ENCODE measurements at regions not wholly inside any gene's neighbourhood (a gene's known extent, or its start where the extent isn't known, plus 50 kb on each side); places are given as distances from the start of the nearest gene placed in this dataset.
"Not testable (repeated sequence)": the region's sequence is repeated elsewhere in the genome, so short reads cannot be mapped to it uniquely, and the experiment has no call there.

- DNase-seq (ENCODE audit: low read depth, low spot score); intact Hi-C loops (cut with micrococcal nuclease; ENCODE audit: unreplicated experiment); H3K9me3 ChIP-seq (ENCODE audit: control insufficient read depth, insufficient read depth, low read depth, low read length); H3K4me1 ChIP-seq (ENCODE audit: control insufficient read depth, insufficient read depth, low read length); ATAC-seq; BruUV-seq (replicated peaks); H3K4me3 ChIP-seq (ENCODE audit: low read depth in 2 of 2, low read length in 2 of 2); H3K27ac ChIP-seq (ENCODE audit: low read length); CTCF ChIA-PET; in situ Hi-C loops (cut with HindIII; ENCODE audit: low pct_unique_long_range_greater_than_20kb, low sequenced_read_pairs); H3K27me3 ChIP-seq (ENCODE audit: control insufficient read depth, insufficient read depth, low read length); POLR2A ChIA-PET; H3K36me3 ChIP-seq (ENCODE audit: control insufficient read depth, insufficient read depth, low read length): not testable (repeated sequence)
- TF ChIP-seq TCF7L2 (IDR thresholded peaks at IDR 0.05; ENCODE audit: low read depth, low read length): 0 out of 2 replicates have a peak, but pooled peaks have one; percentile 15
Measured at GRCh38 chr7:32816409-32816948, 75.1 kb downstream of the KBTBD2 start.

GRCh38 chr7:32814779-32815178, 76.8 kb downstream of the KBTBD2 start:
- H3K27me3 ChIP-seq (ENCODE audit: control insufficient read depth, insufficient read depth, low read length); CTCF ChIA-PET; H3K27ac ChIP-seq (ENCODE audit: low read length); BruUV-seq (replicated peaks); in situ Hi-C loops (cut with HindIII; ENCODE audit: low pct_unique_long_range_greater_than_20kb, low sequenced_read_pairs); DNase-seq (ENCODE audit: low read depth, low spot score); intact Hi-C loops (cut with micrococcal nuclease; ENCODE audit: unreplicated experiment); H3K9me3 ChIP-seq (ENCODE audit: control insufficient read depth, insufficient read depth, low read depth, low read length); H3K4me1 ChIP-seq (ENCODE audit: control insufficient read depth, insufficient read depth, low read length); H3K4me3 ChIP-seq (ENCODE audit: low read depth in 2 of 2, low read length in 2 of 2); H3K36me3 ChIP-seq (ENCODE audit: control insufficient read depth, insufficient read depth, low read length); POLR2A ChIA-PET; ATAC-seq: not testable (repeated sequence)

GRCh38 chr7:32809871-32810270, 81.7 kb downstream of the KBTBD2 start:
- Histone ChIP-seq H3K9me3 (ENCODE audit: control insufficient read depth, insufficient read depth, low read depth, low read length) (no peaks in the 10 kb centered on the region), H3K4me1 (ENCODE audit: control insufficient read depth, insufficient read depth, low read length) (no peaks in the 10 kb centered on the region), H3K4me3 (ENCODE audit: low read depth in 2 of 2, low read length in 2 of 2) (no peak overlapping the region), H3K36me3 (ENCODE audit: control insufficient read depth, insufficient read depth, low read length) (no peaks in the 10 kb centered on the region), H3K27me3 (ENCODE audit: control insufficient read depth, insufficient read depth, low read length) (no peaks in the 10 kb centered on the region), H3K27ac (ENCODE audit: low read length) (no peak overlapping the region)
- intact Hi-C loops (cut with micrococcal nuclease; ENCODE audit: unreplicated experiment) (no loop called here), in situ Hi-C loops (cut with HindIII; ENCODE audit: low pct_unique_long_range_greater_than_20kb, low sequenced_read_pairs) (no loop called here)
- ChIA-PET POLR2A (no interaction called here), CTCF (no interaction called here)
- ATAC-seq (no peak; the same call in 1 of the 2 replicates), DNase-seq (ENCODE audit: low read depth, low spot score) (no peak)
- no peak for TF ChIP-seq CTCF (IDR thresholded peaks at IDR 0.05)
- TF ChIP-seq SIN3A (IDR thresholded peaks at IDR 0.05; ENCODE audit: borderline replicate concordance, insufficient read depth, low read depth, low read length): no peak
- TF ChIP-seq REST (IDR thresholded peaks at IDR 0.05; ENCODE audit: insufficient read depth in 1 of 2, low read depth in 2 of 2, low read length in 1 of 2): no peak
- TF ChIP-seq TCF7L2 (IDR thresholded peaks at IDR 0.05; ENCODE audit: low read depth, low read length): no peak
- TF ChIP-seq POLR2AphosphoS5 (IDR thresholded peaks at IDR 0.05; ENCODE audit: low read depth, low read length): no peak
- no TSS peak for BruUV-seq (replicated peaks)

All from Panc1 (cell line).